ENCODE measurements at regions not wholly inside any gene's neighbourhood (a gene's known extent, or its start where the extent isn't known, plus 50 kb on each side); places are given as distances from the start of the nearest gene placed in this dataset.

DNA sequence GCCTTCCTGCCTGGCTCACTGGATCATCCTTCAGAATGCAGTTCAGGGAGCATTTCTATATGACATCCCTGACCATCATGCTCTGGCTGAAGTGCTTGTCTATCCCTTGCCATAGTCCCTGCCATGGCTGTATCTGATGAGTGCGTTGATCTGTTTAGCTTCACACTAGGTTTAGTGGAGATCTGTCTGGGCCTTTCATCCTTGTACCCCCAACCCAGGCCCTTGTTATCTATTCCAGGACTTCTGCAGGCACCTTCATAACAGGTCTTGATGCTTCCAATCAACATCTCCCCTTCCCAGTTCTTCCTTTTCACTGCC is 102.4 kb downstream of the QRSL1 start:
- TF ChIP-seq POLR2A (IDR thresholded peaks at IDR 0.05), result no peak
- TF ChIP-seq, protein P1, sequence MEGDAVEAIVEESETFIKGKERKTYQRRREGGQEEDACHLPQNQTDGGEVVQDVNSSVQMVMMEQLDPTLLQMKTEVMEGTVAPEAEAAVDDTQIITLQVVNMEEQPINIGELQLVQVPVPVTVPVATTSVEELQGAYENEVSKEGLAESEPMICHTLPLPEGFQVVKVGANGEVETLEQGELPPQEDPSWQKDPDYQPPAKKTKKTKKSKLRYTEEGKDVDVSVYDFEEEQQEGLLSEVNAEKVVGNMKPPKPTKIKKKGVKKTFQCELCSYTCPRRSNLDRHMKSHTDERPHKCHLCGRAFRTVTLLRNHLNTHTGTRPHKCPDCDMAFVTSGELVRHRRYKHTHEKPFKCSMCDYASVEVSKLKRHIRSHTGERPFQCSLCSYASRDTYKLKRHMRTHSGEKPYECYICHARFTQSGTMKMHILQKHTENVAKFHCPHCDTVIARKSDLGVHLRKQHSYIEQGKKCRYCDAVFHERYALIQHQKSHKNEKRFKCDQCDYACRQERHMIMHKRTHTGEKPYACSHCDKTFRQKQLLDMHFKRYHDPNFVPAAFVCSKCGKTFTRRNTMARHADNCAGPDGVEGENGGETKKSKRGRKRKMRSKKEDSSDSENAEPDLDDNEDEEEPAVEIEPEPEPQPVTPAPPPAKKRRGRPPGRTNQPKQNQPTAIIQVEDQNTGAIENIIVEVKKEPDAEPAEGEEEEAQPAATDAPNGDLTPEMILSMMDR (IDR thresholded peaks at IDR 0.05), result no peak

Data from thyroid gland (tissue), 4 donors.